Stimulated activated CD4-positive, alpha-beta T cell treated with anti-CD3 and anti-CD28 coated beads, Interleukin-12 subunit alpha, Interleukin-12 subunit beta, amount 100 ng/mL, for 48 hours (primary cell): ENCODE measurements at regions not wholly inside any gene's neighbourhood (a gene's known extent, or its start where the extent isn't known, plus 50 kb on each side); places are given as distances from the start of the nearest gene placed in this dataset.
"Not testable (repeated sequence)": the region's sequence is repeated elsewhere in the genome, so short reads cannot be mapped to it uniquely, and the experiment has no call there.

Source experiments
- DNase-seq, 3 donors: peaks; one replicate each; pipeline ENCODE4 v3.0.0-alpha.2; 2020; ENCODE audit warnings: low read depth in 2 of 3, low spot score in 1 of 3

- no peak for DNase-seq
Measured at GRCh38 chr4:164623099-164623498, 130.8 kb upstream of the SMIM31 start.

GRCh38 chr4:164639001-164639400, 114.9 kb upstream of the SMIM31 start:
- no peak for DNase-seq

GRCh38 chr4:164648151-164648848, 105.6 kb upstream of the SMIM31 start:
- no peak for DNase-seq

DNA sequence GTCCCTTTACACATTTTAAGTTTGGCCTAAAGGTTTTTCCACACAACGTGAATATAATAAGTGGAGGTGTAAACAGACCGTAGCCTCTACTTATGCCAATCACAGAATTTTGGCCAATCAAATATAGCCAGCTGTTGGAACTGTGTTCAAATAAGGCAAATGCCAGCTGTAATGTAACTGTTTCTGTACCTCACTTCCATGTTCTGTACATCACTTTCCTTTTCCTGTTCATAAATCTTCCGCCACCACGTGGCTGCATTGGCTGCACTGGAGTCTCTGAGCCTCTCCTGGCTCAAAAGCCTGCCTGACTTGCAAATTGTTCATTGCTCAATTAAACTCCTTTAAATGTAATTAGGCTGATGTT, 105.1 kb upstream of the SMIM31 start:
- DNase-seq, result no peak

GRCh38 chr4:164659765-164660164, 94.2 kb upstream of the SMIM31 start:
- DNase-seq, result no peak

- DNase-seq, result not testable (repeated sequence)
Measured at GRCh38 chr4:164676152-164676551, 77.8 kb upstream of the SMIM31 start.

- no peak for DNase-seq
Measured at GRCh38 chr4:164683040-164683439, 70.9 kb upstream of the SMIM31 start.

GRCh38 chr4:164695650-164696049, 58.3 kb upstream of the SMIM31 start:
- no peak for DNase-seq

GRCh38 chr4:164700471-164700870, 53.5 kb upstream of the SMIM31 start:
- peak in 1 of 3 donors; percentile 17 for DNase-seq

GRCh38 chr4:164701665-164702064, 52.3 kb upstream of the SMIM31 start:
- DNase-seq, result no peak
